GM19324 (cell line): ENCODE measurements at regions not wholly inside any gene's neighbourhood (a gene's known extent, or its start where the extent isn't known, plus 50 kb on each side); places are given as distances from the start of the nearest gene placed in this dataset.
"Not testable (repeated sequence)": the region's sequence is repeated elsewhere in the genome, so short reads cannot be mapped to it uniquely, and the experiment has no call there.

Experiments used
- ATAC-seq: cut with Tn5 transposase; IDR thresholded peaks from one replicate; pipeline ENCODE4 v1.9.1; 2021; ENCODE audit warnings: mild to moderate bottlenecking, moderate library complexity; ENCODE audit not compliant: unreplicated experiment, low FRiP score

- ATAC-seq: no peak
Observed at GRCh38 chr10:18866852-18867251, 181.7 kb upstream of the MALRD1 start.

- ATAC-seq: no peak
Observed at GRCh38 chr10:18868919-18869318, 179.7 kb upstream of the MALRD1 start.

GRCh38 chr10:18875477-18875876 is 173.1 kb upstream of the MALRD1 start:
- ATAC-seq: no peak

- ATAC-seq: no peak
Observed at GRCh38 chr10:18879284-18879683, 169.3 kb upstream of the MALRD1 start.

- no peak for ATAC-seq
Observed at GRCh38 chr10:18880530-18880929, 168.1 kb upstream of the MALRD1 start.

- ATAC-seq: no peak
Observed at GRCh38 chr10:18886102-18886501, 162.5 kb upstream of the MALRD1 start.

GRCh38 chr10:18906636-18907035 is 142.0 kb upstream of the MALRD1 start:
- no peak for ATAC-seq

- ATAC-seq: not testable (repeated sequence)
Observed at GRCh38 chr10:18917431-18917830, 131.2 kb upstream of the MALRD1 start.

GRCh38 chr10:18918532-18918931 is 130.1 kb upstream of the MALRD1 start:
- no peak for ATAC-seq

GRCh38 chr10:18949391-18949790 is 99.2 kb upstream of the MALRD1 start:
- no peak for ATAC-seq

GRCh38 chr10:18951072-18951823 is 97.4 kb upstream of the MALRD1 start:
- ATAC-seq: not testable (repeated sequence)

- ATAC-seq: no peak
Observed at GRCh38 chr10:18955061-18955460, 93.5 kb upstream of the MALRD1 start.

GRCh38 chr10:18959369-18959768 is 89.2 kb upstream of the MALRD1 start:
- no peak for ATAC-seq

GRCh38 chr10:18960466-18961079 is 88.0 kb upstream of the MALRD1 start:
- no peak for ATAC-seq

- no peak for ATAC-seq
Observed at GRCh38 chr10:18968159-18968558, 80.4 kb upstream of the MALRD1 start.

- no peak for ATAC-seq
Observed at GRCh38 chr10:18976696-18977251, 71.8 kb upstream of the MALRD1 start.

- no peak for ATAC-seq
Observed at GRCh38 chr10:18980089-18980629, 68.4 kb upstream of the MALRD1 start.

- ATAC-seq: no peak
Observed at GRCh38 chr10:18984531-18984930, 64.1 kb upstream of the MALRD1 start.

- ATAC-seq: no peak
Observed at GRCh38 chr10:18988338-18988737, 60.3 kb upstream of the MALRD1 start.
